ENCODE measurements at regions not wholly inside any gene's neighbourhood (a gene's known extent, or its start where the extent isn't known, plus 50 kb on each side); places are given as distances from the start of the nearest gene placed in this dataset.

DNA sequence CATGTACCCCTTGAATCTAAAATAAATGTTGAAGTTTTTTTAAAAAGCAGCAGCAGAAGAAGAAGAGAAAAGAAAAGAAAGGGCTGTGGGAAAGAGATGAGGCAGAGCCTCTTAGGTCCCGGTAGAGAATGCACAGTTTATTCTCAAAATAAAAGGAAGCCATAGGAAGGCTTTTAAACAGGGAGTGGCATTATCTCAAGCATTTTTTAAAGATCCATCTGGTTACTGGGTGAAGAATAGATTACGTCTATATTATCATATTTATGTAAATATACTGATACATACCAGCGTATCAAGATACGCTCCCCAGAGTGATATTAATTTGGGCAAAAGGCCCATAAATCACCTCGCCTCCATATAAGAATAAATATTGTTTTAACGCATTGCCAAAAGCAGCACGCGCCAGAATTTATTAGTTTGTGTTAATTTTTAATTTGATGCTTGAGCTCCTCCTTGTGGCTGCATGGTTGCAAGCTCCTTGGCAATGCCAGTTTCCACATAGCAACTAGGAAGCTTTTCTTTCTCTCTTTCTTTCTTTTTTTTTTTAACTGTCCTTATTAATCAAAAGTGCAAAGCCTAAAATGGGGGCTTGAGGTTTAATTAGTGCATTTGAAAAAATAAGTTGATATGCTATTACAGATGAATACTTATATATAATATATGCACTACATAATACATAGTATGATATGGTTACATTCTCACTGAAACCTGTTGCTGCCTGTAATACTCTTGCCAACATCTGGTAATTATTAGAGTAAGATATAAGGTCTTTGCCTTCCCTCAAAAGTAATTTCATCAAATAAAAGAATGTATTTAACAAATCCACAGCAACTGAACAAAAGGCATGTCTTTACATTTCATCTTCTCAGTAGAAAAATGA is 242.8 kb upstream of the UBE2E2 start:
- DNase-seq = peak; percentile 57 to 83 (median 66)

DNA sequence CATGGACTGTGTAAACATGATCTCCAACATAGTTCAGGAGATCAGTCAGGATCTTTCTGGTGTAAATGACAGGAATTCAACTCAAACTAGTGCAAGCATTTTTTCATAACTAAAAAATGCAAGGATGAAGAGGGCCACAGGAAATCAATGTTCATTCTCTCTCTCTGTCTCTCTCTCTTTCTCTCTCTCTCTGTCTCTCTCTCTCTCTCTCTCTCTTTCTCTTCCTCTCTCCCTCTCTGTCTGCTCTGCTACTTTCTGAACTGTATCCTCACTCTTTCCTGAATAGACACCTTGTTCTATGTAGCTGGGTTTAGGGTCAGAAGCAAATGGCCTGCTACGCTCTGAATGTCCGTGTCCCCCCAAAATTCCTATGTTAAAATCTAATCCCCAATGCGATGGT is 240.9 kb upstream of the UBE2E2 start:
- no peak for DNase-seq

DNA sequence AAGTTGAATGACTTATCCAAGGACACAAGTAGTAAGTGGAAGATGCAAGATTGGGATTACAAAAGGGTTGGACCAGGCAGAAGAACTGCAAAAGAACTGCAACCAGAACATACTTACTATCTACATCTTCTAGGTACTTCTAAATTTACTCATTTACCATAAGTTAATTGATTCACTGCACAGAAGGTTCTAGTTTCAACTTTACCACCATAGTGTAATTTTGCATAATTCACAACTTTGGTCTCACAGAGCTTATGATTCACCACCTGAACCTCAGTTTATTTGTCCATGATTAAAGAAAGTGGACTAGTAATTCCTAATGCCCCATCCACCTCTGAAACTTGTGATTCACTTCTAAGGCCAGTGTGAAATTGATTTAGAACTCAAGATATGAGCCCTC is 236.8 kb upstream of the UBE2E2 start:
- no peak for DNase-seq

DNA sequence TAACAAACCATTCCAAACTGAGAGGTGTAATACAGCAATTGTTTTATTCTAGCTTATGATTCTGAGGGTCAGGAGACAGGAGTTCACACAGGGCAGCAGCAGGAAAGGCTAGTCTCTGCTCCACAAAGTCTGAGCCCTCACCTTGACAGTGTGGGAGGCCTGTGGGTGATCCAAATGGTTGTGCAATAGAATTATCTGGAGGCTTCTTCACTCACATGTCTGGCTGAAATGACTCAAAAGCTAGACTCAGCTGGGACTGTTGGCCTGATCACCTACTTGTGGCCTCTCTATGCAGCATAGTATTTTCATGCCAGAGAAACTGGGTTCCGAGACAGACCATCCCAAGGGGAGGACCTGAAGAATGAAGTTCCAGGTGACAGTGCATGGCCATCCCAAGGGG is 233.9 kb upstream of the UBE2E2 start:
- DNase-seq = peak in 3 of 4 experiments; percentile 3 to 18 (median 8)

DNA sequence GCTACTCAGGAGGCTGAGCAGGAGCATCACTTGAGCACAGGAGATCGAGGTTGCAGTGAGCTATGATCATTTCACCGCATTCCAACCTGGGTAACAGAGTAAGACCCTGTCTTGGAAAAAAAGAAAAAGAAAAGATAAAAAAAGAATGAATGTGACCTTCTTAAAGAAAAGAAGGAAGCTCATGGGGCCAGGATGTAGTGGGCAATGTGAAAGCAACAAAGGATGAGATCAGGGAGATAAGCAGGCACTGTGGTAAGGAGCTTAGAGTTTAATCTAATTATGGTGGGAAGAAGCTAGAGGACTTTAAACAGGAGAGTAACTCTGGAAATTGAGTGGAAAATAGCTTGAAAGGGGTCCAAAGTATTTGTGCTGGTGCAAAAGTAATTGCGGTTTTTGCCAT is 231.6 kb upstream of the UBE2E2 start:
- no peak for DNase-seq

DNA sequence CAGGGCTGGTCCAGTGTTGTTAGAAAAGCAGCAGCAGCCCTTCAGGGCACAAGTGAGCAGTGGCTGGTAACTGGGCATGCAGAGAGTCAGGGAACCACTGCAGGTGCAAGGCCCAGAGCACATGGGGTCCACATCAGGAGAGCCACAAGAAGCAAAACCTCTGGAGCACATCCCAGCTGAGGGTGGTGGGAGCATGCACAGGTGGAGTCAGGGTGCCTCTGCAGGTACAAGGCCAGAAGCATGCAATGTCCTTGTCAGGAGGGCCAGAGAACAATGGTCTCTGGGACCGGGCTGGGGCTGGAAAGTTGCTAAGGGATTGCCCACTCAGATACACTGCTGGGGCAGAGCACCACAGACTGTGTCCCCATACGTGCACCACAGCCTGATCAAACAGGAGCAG is 226.1 kb upstream of the UBE2E2 start:
- DNase-seq = no peak

DNA sequence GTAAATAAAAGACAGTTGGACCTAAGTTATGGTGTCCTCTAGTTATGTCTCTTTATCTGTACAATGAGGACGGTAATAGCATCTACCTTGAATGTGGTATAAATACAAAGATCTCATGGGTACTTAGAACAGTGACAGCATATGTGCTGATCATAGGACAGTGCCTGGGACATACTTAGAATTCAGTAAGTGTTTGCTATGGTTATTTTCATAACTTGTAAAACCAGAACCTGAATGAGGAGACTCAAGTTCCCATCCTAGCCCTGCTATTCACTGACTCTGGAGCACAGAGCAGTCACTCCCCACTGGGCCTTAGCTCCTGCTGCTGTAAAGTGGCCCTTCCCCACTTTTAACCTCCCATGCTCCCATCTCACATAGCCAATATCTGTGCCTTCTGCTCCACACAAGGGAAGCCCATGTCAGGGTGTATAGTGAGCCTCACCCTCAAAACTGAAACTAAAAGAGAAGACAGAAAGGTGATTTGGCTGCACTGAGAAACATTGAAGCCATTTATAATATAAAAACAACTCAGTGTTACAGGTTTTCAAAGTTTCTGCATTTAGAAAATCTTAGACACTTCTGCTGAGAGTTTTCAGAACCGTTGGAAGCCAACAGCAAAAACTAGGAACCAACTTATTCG is 225.4 kb upstream of the UBE2E2 start:
- no peak for DNase-seq

DNA sequence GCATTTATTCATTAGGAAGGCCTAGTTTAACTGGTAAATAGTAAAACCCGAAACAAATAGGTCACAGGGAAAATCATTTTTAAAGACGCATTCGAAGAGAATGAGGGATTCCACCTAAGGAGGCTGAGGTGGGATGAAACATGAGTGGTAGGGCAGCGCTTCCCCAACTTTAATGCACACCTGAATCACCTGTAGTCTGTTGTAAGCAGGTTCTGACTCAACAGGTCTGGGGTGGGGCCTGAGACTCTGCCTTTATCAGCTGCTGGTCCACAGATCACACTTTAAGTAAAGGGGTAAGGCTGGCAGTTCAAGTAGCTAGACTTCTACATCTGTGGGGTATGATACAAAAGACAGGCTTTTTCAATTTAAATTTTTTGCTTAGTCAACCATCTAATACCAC is 223.5 kb upstream of the UBE2E2 start:
- DNase-seq = no peak

DNA sequence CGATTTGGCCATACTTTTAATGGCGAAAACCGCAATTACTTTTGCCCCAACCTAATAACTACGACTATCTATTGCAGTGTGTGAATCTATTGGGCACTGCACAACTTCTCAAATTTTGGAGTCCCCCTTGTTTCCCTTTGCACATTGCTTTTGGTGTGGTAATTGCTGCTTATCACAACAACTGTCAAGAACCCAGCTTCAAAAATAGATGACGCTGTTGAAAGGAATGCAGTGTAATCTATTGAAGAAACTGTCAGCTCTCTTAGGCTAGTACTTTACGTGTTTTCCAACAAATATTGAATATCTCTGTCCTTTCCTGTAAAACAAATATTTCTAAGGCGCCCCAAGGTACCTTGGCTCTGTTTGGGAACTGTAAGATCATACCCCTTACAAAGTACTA is 222.8 kb upstream of the UBE2E2 start:
- DNase-seq = no peak

DNA sequence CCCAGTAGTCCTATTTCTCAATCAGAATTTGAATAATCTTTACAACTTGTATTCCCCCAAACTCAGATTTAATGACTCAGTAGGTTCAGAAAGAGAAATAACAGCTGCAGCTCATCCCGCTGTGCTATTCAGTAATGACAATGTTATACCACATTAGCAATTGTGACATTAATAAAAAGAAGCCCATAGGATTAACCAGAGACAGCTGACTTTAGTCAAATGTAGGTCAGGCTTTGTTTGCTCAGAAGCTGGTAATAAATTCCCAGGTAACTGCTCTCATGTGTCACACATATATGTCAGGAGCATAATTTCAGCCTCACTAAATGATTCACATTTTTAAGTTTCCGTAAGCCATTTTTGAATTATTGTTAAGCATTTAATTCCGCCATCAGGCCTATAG is 222.0 kb upstream of the UBE2E2 start:
- no peak for DNase-seq

DNA sequence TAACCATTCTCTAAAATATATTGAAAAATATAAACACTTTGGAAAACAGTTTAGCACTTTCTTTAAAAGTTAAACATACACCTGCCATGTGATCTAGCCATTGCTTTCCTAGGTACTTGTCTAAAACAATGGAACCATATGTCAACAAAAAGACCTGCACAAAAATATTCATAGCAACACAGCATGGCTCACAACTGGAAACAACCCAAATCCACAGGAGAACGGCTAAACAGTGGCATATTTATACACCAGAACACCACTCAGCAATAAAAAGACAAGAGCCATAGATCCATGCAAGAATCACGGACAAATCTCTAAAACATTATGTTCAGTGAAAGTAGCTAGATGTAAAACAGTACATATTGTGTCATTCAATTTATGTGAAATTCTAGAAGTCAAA is 221.3 kb upstream of the UBE2E2 start:
- DNase-seq = no peak

DNA sequence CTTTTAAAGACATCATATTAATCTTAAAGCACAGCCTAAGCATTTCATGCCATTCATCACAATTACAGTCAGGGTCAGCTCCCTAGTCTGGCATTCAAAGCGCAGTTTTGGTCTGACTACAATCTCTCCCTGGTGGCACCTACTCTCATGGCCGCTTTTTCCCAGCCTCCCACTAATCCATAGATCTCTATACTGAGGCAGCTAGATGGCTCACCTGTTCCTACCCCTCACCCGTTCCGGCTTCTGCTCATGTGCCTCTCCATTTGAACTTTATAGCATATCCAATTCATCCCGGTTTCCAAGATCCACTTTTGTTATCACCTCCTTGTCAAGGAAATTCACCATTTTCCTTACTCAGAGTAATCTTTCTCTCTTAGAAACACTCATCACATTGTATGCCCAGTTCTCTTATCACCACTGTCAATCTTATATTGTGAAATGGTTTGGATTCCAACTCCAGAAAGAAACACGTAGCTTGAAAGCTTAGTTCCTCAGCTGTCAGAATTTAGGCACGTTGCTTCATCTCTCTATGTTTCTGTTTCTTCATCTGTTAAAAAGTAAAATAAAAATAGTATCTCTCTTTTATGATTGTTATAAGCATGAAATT is 220.0 kb upstream of the UBE2E2 start:
- peak in 3 of 4 experiments; percentile 14 to 40 (median 31) for DNase-seq

DNA sequence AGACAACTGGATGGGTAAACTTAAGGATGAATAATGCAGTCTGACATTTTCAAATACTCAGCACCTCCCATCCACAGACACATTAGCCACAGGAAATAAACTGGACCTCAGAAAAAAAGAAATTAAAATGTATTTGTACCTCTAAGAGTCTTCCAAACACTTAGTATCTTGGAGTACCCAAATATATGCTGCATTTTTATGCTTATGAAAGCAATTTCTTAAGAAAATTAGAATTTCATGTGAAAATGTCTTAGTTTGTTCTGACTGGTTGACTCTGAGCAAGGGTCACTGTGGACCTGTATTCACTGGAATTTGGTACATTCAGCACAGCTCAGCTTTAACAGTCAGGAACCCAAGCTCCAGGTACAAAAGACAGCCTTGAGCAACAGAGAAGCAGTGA is 216.2 kb upstream of the UBE2E2 start:
- DNase-seq = no peak

DNA sequence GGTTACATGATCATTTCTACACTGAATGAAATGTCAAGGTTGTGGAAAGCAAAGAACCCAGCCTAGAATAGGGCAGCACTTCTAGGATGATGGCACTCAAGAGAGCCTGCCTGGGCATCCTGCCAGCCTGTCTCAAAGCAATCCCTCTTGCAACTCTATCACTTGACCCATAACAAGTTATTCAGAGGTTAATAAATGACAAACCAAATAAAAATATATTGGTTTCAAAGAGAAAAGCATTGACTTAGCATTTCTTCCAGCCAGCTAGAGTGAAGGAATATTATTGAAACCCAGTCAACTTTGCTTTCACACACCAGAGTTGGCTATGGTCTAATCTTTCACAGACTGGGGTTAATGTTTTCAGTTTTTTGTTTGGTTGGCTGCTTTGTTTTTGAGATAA is 214.6 kb upstream of the UBE2E2 start:
- DNase-seq = no peak

DNA sequence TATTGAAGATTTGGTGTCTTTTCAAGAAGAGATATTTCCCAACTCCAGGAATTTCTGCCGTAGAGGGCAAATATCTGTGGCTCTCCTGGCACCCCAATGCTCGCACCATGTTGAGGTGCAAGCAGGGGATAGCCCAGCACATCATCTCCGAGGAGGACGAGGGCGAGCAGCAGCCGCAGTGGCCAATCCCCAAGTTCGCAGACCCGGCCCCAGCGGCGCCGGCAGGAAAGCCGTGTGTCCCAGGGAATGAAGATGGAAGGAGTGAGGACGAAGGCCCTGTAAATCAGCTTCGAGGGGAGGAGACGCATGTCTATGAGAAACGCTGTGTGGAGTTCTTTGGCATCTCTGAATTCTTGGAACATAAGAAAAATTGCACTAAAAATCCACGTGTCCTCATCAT is 213.4 kb upstream of the UBE2E2 start:
- DNase-seq = no peak

DNA sequence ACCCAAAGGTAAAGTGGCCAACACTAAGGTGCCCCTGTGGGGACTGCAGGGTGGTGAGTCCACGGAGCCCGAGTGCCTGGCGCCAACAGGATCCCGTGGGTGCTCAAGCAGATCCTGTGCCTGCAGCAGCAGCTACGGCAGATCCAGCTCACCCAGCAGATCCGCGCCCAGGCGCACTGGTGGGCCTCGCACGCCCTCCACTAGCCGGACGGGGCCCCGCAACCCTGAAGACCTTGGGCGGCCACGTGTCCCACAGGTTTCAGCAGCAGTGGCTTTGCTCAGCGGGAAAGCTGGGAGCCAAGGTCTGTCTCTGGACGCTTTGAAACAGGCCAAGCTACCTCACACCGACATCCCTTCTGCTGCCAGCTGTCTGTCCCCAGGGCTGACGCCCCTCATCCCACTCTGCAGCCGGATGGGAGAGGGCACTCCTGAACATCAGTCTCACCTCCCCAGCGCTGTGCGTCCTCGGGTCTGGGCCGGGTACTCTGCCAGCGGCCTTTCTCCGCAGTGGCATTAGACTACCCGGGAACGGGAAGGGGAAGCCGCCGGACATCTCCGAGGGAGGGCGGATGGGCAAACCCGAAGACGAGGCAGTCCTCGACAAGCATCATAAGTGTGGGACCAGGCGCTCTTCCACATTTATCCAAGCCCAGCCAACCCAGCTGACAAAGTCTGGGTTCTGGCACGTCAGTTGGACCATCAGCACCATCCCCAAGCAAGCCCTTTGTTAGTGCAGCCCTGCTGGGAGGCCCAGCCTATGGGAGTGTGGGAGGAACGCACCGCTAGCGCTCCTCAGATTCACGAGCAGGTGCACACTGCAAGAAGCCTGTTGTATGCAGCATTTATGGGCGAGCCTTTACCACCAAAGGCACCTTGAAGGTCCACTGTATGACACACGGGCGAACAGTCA is 212.6 kb upstream of the UBE2E2 start:
- DNase-seq = no peak

DNA sequence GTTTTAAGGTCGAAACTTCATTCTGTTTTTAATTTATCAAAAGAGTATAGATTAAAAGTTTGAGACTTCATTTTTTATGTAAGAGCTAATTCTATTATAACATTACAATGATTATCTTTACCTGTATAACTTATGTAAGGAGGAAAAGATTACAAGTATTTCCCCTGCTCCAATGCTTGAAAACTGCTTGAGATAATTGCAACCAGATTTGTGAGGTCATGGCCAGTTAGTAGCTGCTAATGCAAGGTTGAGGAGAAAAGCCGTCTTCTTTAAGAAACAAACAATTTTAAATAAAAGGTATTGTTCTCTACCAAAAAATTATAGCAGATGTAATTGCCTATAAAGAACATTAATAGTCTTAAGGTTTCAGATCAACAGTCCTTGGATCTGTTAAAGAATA is 208.3 kb upstream of the UBE2E2 start:
- no peak for DNase-seq

DNA sequence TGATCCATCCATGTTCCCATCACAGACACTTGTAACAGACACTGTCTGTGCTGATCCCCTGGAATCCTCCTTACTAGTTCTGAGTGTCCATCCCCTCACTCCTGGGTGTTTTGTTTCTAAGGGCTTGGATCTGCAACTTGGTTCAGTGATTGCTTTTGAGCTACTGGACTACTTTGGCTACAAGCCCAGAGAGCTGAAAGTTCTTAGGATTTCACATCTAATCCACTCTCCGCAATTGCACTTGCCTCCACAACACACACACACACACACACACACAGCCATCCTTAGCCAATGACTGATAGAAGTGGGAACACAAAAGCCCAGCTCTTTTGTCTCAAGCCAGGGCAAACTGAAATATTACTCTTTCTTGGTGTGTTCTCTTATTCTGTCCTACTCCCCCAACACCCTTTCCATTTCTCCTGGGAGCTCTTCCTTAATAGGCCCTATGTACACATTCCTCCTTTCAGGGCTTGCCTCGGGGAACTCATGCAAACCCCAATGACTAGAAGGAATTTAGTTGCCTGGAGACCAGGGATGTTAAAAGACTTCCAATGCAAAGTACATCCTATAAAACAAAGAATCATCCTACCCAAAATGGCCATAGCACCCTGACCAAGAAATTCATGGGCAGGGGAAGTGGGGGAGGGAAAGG is 206.1 kb upstream of the UBE2E2 start:
- no peak for DNase-seq

DNA sequence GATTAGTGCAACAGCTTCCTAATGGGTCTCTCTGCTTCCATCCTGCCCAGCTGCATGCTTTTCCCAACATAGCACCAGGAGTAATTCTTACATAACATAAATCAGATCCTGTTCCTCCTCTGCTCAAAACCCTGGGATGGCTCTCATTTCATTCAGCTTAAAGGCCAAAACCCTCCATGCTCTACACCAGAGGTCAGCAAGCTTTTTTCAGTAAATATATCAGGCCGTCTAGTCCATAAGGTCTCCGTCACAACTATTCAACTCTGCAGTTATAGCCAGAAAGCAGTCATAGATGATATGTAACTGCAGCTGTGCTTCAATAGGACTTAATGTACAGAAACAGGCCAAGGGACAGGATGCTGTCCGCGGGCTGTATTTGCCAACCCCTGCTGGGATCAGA is 202.8 kb upstream of the UBE2E2 start:
- DNase-seq = no peak

DNA sequence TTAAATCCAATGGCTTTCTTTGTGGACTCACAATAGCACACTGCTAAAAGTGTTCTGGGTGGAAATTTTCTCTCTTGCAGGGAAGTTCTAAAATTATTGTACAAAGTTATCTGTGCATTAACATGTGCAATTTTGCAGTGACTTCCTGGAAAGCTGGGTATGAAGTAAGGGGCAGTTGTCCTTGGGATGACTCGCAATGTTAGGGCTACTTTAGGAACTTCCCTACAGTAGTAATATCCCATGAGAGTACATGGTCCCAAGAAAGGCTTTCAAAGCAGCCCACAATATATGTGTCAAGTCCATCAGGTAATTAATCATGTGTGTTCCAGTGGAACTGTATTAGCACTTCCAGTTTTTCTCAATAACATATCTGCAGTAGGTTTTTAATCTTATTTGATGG is 201.0 kb upstream of the UBE2E2 start:
- peak; percentile 37 to 68 (median 56) for DNase-seq

DNA sequence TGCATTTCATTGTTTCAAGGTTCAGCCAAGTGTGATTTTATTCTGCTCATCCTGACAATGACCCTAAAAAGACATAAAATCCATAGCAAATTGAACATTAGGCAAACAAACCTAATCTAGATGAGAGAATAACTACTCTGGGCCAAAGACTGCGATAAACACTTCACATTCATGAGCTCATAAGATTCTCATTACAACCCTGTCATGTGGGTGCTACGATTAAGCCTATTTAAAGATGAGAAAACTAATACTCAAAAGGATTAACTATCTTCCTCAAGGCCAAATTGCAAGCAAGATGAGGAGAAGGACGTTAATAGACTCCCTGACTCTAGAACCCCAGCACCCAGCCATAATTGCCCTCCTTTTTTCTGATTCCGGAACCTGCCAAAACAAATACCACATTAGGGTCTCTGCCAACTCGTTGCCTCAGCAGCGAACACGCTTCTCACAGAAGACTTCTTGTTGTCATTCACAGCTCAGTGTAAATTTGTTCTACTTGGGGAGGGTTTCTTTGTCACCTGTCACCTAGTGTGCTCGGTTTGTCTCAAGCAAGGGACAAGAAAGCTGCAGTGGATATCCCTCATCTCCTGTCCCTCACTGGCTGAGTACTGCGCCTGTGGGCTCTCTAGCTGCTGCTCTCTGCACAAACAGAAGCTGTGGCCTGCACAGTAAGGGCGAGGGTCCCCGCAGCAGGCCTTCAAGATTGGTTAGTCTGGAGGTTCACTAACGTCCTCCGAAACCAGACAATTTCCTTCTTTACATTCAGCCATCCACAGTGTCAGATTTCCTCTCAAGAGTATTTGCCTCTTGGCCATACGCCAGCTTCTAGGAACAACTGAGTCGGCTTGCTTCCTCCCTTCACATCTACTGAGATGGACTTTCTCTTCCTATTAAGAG is 200.0 kb upstream of the UBE2E2 start:
- peak in 2 of 4 experiments; percentile 18 to 56 for DNase-seq

Data from suppressor macrophage (primary cell).